ENCODE measurements at regions not wholly inside any gene's neighbourhood (a gene's known extent, or its start where the extent isn't known, plus 50 kb on each side); places are given as distances from the start of the nearest gene placed in this dataset.

DNA sequence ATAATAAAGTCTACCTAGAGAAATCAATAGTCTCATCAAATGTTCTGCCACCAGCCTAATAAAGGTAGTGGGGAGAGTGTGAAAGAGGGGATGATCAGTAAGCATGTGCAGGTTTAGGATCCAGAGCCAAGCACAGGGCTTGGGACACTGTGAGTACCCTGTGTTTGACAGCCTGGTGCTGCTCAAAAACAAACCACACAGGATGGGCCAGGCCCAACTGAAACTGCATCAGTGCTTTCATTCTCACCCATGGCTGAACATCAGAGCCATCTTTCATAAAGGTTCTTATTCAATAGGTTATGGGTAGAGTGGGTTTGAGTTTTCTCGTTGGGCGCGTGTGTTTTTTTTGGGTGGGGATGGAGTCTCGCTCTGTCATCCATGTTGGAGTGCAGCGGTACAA is 87.3 kb upstream of the NHSL1 start (continued):
- TF ChIP-seq, protein P1, sequence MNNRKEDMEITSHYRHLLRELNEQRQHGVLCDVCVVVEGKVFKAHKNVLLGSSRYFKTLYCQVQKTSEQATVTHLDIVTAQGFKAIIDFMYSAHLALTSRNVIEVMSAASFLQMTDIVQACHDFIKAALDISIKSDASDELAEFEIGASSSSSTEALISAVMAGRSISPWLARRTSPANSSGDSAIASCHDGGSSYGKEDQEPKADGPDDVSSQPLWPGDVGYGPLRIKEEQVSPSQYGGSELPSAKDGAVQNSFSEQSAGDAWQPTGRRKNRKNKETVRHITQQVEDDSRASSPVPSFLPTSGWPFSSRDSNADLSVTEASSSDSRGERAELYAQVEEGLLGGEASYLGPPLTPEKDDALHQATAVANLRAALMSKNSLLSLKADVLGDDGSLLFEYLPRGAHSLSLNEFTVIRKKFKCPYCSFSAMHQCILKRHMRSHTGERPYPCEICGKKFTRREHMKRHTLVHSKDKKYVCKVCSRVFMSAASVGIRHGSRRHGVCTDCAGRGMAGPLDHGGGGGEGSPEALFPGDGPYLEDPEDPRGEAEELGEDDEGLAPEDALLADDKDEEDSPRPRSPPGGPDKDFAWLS (CRISPR knock-in tag; IDR thresholded peaks at IDR 0.05; ENCODE audit: borderline replicate concordance): no peak
- TF ChIP-seq, protein P2, sequence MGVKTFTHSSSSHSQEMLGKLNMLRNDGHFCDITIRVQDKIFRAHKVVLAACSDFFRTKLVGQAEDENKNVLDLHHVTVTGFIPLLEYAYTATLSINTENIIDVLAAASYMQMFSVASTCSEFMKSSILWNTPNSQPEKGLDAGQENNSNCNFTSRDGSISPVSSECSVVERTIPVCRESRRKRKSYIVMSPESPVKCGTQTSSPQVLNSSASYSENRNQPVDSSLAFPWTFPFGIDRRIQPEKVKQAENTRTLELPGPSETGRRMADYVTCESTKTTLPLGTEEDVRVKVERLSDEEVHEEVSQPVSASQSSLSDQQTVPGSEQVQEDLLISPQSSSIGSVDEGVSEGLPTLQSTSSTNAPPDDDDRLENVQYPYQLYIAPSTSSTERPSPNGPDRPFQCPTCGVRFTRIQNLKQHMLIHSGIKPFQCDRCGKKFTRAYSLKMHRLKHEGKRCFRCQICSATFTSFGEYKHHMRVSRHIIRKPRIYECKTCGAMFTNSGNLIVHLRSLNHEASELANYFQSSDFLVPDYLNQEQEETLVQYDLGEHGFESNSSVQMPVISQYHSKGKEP (CRISPR knock-in tag; IDR thresholded peaks at IDR 0.05): no peak
- TF ChIP-seq RBM39 (IDR thresholded peaks at IDR 0.05; ENCODE audit: low read depth, low read length, poor library complexity, severe bottlenecking) (no peak), SP2 (CRISPR knock-in tag; IDR thresholded peaks at IDR 0.05) (no peak)

DNA sequence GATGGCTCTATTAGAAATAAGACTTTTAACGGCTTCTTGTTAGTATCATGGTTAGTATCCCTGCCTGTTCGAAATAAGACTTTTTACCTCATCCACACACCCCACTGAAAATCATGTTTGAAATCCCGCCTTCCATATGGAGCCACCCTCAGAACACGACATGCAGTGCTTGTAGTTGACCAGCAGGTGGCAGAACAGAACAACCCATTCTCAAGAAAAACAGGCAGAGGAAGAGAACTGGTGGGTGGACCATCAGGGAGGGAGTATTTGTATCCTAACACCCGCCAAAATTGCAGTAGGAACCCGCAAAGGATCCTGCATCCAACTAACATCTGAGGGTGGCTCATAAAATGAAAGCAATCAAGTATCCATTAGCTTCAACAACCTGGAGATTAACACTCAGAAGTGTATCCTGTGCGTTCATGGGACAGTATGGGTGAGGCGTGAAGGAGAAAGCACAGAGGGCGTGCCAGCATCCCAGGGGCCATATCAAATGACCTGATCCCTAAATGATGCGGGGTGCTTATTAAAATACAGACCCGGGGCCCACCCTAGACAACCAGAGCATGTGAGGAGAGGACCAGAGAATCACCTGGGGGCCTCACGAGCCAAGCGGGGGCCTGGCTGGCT is 89.6 kb upstream of the NHSL1 start:
- no peaks in the 10 kb centered on the region for H3K79me2 ChIP-seq (ENCODE audit: insufficient read depth, low read length)
- peak overlapping the region; percentile 29 for H3K4me2 ChIP-seq (ENCODE audit: low read depth, low read length)
- CTCF ChIA-PET (ENCODE audit: low intra/inter-chr PET ratio, low total read pairs): interaction anchor here (1.1 to 4.1 kb wide), 4 partner anchors 103 to 473 kb away, joined by 3 to 60 read pairs (median 4); no protein-coding TSS in a partner anchor
- intact Hi-C loops (cut with micrococcal nuclease; ENCODE audit: unreplicated experiment): loop anchor here (1.0 to 2.0 kb wide), 2 partner anchors 68 to 177 kb away; no protein-coding TSS in a partner anchor
- H2AFZ ChIP-seq (ENCODE audit: low read length): no peak overlapping the region
- no peak overlapping the region for H3K27ac ChIP-seq (ENCODE audit: extremely low read length, insufficient read depth, low read length)
- no TSS peak for BruUV-seq (replicated peaks)
- in situ Hi-C loops (cut with HindIII; ENCODE audit: extremely low pct_ligation_motif_present, low pct_unique_long_range_greater_than_20kb): loop anchor here (25.0 kb wide), 2 partner anchors 302 to 773 kb away; partner anchors contain the start of gene CITED2
- no peaks in the 10 kb centered on the region for H3K27me3 ChIP-seq (ENCODE audit: control insufficient read depth in 1 of 2, insufficient read depth in 2 of 2, low read length in 2 of 2)
- WGBS (ENCODE audit: low lambda C conversion rate): 37% methylated on average over 13 of the region's 13 CpGs
- H3K4me3 ChIP-seq (replicated peaks in 1 of 3; ENCODE audit: insufficient read depth in 1 of 3, low read depth in 2 of 3, low read length in 3 of 3): no peak overlapping the region
- H3K36me3 ChIP-seq (replicated peaks in 1 of 2; ENCODE audit: control insufficient read depth in 1 of 2, insufficient read depth in 2 of 2, low read length in 2 of 2): no peaks in the 10 kb centered on the region
- no peaks in the 10 kb centered on the region for H3K9me3 ChIP-seq (ENCODE audit: low read length)
- H4K20me1 ChIP-seq (ENCODE audit: insufficient read depth, low read length): no peaks in the 10 kb centered on the region
- H3K4me1 ChIP-seq (ENCODE audit: insufficient read depth, low read length): peaks cover 61% of the 10 kb centered on the region
- POLR2A ChIA-PET: interaction anchor here (1.2 kb wide), 1 partner anchor 17 kb away, joined by 8 read pairs; no protein-coding TSS in a partner anchor
- ATAC-seq (peak; percentile 41), DNase-seq (ENCODE audit: low spot score) (peak; percentile 80), FAIRE-seq (peak; percentile 87)
- no peak overlapping the region for H3K9ac ChIP-seq (ENCODE audit: insufficient read depth, low read depth, low read length)
- TF ChIP-seq ZBTB21 (CRISPR knock-in tag; IDR thresholded peaks at IDR 0.05) (no peak), ZNF383 (CRISPR knock-in tag; IDR thresholded peaks at IDR 0.05; ENCODE audit: borderline replicate concordance) (no peak), ZSCAN9 (CRISPR knock-in tag; IDR thresholded peaks at IDR 0.05; ENCODE audit: borderline replicate concordance) (peak; percentile 57; the same call in 1 of the 2 replicates), KLF9 (CRISPR knock-in tag; IDR thresholded peaks at IDR 0.05; ENCODE audit: low read depth) (no peak), XBP1 (CRISPR knock-in tag; IDR thresholded peaks at IDR 0.05) (no peak), FOXO1 (CRISPR knock-in tag; IDR thresholded peaks at IDR 0.05) (no peak), ZNF782 (CRISPR knock-in tag; IDR thresholded peaks at IDR 0.05; ENCODE audit: borderline replicate concordance) (no peak)
- TF ChIP-seq, protein P3, sequence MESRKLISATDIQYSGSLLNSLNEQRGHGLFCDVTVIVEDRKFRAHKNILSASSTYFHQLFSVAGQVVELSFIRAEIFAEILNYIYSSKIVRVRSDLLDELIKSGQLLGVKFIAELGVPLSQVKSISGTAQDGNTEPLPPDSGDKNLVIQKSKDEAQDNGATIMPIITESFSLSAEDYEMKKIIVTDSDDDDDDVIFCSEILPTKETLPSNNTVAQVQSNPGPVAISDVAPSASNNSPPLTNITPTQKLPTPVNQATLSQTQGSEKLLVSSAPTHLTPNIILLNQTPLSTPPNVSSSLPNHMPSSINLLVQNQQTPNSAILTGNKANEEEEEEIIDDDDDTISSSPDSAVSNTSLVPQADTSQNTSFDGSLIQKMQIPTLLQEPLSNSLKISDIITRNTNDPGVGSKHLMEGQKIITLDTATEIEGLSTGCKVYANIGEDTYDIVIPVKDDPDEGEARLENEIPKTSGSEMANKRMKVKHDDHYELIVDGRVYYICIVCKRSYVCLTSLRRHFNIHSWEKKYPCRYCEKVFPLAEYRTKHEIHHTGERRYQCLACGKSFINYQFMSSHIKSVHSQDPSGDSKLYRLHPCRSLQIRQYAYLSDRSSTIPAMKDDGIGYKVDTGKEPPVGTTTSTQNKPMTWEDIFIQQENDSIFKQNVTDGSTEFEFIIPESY (CRISPR knock-in tag; IDR thresholded peaks at IDR 0.05): peak; percentile 54; the same call in 1 of the 2 replicates
- TF ChIP-seq, protein P4, sequence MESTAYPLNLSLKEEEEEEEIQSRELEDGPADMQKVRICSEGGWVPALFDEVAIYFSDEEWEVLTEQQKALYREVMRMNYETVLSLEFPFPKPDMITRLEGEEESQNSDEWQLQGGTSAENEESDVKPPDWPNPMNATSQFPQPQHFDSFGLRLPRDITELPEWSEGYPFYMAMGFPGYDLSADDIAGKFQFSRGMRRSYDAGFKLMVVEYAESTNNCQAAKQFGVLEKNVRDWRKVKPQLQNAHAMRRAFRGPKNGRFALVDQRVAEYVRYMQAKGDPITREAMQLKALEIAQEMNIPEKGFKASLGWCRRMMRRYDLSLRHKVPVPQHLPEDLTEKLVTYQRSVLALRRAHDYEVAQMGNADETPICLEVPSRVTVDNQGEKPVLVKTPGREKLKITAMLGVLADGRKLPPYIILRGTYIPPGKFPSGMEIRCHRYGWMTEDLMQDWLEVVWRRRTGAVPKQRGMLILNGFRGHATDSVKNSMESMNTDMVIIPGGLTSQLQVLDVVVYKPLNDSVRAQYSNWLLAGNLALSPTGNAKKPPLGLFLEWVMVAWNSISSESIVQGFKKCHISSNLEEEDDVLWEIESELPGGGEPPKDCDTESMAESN (CRISPR knock-in tag; conservative IDR thresholded peaks at IDR 0.05): no peak
